HG03565 (cell line): ENCODE measurements at regions not wholly inside any gene's neighbourhood (a gene's known extent, or its start where the extent isn't known, plus 50 kb on each side); places are given as distances from the start of the nearest gene placed in this dataset.

Experiments
- ATAC-seq: cut with Tn5 transposase; IDR thresholded peaks from one replicate; pipeline ENCODE4 v1.9.1; 2021; ENCODE audit warnings: mild to moderate bottlenecking, moderate library complexity; ENCODE audit not compliant: unreplicated experiment

GRCh38 chr18:61057443-61057842 is 275.8 kb upstream of the CDH20 start:
- no peak for ATAC-seq

DNA sequence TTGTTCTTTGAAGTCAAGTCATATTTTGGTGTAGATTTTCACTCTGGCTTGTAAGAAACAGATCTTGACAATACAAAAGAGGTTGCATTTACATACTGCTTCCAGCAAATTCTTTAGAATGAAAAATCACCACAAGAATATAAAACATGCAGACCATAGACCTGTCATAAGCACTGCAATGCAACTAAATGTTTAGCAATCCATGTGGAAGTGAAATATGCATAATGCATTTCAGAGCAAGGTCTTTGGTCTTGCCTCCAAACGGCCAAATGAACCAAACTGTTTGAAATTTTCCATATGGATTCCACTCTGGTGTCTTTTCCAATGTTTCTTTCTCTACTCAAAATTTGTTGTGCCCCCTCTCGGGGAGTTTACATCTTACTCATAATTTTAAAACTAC is 271.0 kb upstream of the CDH20 start:
- no peak for ATAC-seq

DNA sequence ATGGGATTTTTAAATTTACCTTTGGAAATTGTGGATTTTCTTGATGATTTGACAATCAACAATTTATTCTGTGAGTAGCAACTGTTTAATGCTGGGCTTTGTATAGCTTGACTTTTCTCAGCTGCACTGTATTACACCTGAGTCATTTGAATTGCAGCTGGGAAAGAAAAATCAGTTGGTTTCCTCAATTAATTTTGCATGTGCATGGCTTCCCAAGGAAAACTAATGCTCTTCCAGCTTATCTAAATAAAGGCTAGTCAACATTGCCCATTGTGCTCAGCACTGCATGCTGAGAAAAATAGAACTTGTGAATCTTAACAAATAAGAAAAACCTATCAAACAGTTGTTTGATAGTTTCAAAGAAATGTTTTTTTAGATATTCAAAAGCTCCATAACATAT is 268.3 kb upstream of the CDH20 start:
- no peak for ATAC-seq

DNA sequence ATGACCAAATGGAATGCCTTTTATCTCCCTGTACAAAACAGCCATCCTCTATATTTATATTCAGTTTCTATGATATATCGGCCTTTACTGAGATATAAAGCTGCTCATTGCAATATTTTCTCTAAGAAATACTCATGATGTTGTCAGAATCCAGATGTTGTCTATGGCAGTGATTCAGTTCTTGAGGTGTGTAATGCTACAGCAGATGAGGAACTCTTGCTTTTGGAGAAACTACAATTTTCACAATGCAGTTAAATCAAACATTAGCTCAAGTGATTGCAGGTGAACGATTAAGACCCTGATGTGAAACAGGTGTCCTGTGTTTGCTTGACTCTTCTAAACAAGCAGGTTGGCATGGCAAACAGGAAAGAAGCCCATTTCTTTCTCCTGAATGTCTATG is 256.2 kb upstream of the CDH20 start:
- no peak for ATAC-seq

GRCh38 chr18:61079714-61080113 is 253.5 kb upstream of the CDH20 start:
- ATAC-seq = no peak

GRCh38 chr18:61080954-61081528 is 252.2 kb upstream of the CDH20 start:
- no peak for ATAC-seq

DNA sequence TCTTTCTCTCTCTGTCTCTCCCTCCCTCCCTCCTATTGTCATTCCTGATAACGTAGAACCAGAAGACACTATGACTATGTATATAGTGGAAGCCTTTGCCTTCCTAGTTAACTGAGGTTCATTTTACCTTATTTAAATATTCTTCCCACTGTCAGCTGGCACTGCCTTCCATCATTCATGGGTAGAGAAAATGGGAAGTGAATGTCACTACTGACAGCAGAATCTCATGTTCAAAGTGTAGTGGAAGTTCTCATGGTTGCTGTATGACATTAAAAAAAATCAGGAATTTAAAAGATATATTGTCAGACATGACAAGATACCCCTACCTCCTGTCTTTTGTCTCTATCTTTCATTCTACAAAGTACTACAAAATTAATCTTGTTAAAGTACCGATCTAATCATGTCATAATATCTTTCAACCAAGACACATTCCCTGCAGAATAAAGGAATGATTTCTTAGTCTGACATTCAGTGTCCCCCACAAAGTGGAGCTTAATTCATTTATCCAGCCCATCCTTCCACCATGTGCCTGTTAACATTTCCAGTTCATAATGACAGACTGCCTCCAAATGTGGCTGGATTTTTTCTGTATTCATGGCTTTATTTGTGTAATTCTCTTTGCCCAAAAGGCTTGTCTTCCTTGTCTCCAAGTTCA is 250.1 kb upstream of the CDH20 start:
- no peak for ATAC-seq

DNA sequence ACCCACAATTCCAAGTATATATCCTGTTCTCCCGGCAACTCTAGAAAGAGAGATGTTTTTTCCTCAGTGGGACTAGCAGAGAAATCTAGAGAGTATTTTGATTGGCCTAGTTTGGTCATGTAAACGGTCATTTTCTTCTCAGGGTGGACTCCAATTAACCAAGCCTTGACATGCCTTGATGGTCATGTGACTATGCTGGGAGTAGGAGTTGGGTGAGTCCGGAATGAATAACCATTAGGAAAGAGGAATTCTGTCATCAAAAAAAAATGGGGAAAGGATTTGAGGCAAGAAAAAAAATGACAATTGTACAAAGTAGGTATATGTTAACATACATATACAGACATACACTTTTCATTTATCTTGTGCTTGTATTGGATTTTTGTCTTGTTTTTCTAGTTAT is 248.2 kb upstream of the CDH20 start:
- no peak for ATAC-seq

- no peak for ATAC-seq
Measured at GRCh38 chr18:61085761-61086160, 247.5 kb upstream of the CDH20 start.

DNA sequence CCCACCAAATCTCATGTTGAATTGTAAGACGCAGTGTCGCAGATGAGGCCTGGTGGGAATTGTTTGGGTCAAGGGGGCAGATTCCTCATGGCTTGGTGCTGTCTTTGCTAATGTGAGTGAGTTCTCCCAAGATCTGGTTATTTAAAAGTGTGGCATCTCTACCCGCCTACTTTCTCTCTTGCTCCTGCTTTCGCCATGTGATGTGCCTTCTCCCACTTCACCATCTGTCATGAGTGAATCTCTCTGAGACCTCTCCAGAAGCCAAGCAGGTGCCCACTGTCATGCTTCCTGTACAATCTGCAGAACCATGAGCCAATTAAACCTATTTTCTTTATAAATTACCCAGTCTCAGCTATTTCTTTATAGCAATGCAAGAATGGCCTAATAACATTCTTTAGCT is 246.6 kb upstream of the CDH20 start:
- ATAC-seq = no peak

DNA sequence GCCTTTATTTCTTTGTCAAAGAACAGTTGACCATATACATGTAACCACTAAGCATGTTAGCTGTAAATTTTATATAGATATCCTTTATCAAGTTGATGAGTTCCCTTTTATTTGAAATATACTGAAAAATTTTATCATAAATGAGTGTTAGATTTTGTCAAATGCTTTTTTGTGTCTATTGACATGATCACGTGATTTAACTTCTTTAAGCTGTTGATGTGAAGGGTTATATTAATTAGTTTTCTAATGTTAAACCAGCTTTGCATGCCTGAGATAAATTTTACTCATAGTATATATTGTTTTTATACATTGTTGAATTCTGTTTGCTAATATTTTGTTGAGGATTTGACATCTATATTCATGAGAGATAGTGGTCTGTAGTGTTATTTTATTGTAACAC is 241.9 kb upstream of the CDH20 start:
- ATAC-seq = no peak

- no peak for ATAC-seq
Measured at GRCh38 chr18:61093965-61094364, 239.3 kb upstream of the CDH20 start.

DNA sequence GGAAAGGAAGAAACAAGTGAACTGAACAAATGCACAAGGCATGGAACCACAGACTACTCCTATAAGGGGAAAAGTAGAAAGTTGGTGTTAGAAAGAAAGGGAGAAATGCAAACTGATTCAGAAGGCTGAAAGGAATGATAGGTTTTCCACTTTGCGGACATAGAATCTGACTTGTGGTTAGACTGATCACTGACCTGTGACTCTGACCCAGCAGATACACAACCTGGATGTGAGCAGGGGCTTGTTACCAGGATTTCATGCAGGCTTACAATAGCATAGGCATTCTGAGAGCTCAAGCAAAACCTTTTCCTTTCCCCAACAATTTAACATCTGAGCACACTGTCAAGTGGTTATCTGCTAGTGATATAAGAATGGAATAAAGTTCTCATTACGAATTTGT is 237.0 kb upstream of the CDH20 start:
- ATAC-seq = no peak

DNA sequence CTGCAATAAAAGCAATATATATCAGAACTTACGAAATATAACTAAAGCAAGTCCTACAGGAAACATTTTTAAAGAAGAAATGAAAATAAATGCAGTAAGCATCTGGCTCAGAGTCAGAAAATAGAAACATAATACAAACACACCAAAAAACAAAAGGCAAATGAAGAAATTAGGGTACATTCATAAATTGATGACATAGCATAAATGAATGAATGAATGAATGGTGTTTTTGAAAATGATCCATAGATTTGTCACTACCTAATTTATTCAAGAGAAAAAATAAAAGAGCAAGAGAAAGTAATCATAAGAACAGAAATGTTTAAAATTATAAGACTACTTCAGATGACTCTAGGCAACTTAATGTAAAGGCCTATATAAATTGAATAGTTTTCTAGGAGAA is 226.1 kb upstream of the CDH20 start:
- ATAC-seq = no peak

GRCh38 chr18:61108706-61109105 is 224.5 kb upstream of the CDH20 start:
- no peak for ATAC-seq

GRCh38 chr18:61123309-61123708 is 209.9 kb upstream of the CDH20 start:
- ATAC-seq = no peak

GRCh38 chr18:61127714-61128467 is 205.3 kb upstream of the CDH20 start:
- ATAC-seq = no peak

- ATAC-seq = no peak
Measured at GRCh38 chr18:61129001-61129400, 204.2 kb upstream of the CDH20 start.

DNA sequence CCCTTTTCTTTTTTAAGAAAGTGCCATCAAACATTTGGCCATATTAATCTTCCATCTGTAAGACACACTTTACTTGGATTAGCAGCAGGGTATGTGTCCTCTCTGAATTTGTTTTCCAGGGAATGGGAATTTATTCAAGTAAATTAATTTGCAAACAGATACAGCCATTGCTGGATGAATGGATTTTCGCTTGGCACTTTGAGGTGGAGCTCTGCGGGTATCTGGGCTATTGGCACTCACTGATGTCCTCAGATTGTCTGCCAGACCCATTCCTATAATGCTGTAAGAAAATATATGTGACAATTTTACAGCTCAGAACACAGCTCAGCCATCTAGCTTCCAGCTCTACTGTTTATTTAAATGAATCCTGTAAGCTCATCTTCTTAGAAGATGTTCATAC is 201.2 kb upstream of the CDH20 start:
- no peak for ATAC-seq

DNA sequence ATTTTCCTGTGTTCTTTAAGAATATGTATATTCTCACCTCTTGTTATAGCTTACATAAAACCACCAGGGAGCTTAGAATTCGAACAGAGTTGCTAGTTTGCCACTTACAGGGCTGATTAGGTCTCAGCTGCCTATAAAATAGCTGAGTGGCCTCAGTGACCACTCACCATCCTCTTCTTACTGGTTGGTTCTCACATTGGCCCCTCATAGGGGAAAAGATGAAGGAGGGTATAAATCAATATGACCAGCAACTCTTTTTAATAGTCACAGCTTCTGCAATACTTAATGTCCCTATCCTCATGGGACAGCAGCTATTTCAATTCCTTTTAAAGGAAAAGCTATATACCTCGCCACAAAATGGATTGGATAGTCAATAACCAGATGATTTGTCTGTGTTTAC is 199.4 kb upstream of the CDH20 start:
- ATAC-seq = no peak

GRCh38 chr18:61136711-61137251 is 196.4 kb upstream of the CDH20 start:
- ATAC-seq = no peak

- ATAC-seq = no peak
Measured at GRCh38 chr18:61141691-61142090, 191.5 kb upstream of the CDH20 start.
